ENCODE measurements at regions not wholly inside any gene's neighbourhood (a gene's known extent, or its start where the extent isn't known, plus 50 kb on each side); places are given as distances from the start of the nearest gene placed in this dataset.

DNA sequence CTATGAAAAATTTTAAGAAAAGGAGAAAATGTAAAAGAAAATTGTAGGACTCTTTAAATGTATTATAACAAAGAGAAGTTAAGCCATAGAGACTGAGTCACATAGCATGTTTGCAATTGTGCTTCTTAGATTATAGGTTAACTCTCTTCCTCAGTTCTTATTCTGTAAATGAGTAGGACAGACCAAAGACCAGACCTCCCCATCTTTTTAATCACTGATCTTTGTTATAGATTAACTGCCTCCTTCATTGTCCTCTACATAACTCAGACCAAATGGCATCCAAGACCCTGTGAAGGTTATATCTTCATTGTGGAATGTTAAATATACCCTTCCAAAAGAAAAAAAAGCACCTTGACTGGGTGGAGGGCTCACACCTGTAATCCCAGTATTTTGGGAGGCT is 316.9 kb upstream of the LRRTM4 start:
- TF ChIP-seq, protein P1, sequence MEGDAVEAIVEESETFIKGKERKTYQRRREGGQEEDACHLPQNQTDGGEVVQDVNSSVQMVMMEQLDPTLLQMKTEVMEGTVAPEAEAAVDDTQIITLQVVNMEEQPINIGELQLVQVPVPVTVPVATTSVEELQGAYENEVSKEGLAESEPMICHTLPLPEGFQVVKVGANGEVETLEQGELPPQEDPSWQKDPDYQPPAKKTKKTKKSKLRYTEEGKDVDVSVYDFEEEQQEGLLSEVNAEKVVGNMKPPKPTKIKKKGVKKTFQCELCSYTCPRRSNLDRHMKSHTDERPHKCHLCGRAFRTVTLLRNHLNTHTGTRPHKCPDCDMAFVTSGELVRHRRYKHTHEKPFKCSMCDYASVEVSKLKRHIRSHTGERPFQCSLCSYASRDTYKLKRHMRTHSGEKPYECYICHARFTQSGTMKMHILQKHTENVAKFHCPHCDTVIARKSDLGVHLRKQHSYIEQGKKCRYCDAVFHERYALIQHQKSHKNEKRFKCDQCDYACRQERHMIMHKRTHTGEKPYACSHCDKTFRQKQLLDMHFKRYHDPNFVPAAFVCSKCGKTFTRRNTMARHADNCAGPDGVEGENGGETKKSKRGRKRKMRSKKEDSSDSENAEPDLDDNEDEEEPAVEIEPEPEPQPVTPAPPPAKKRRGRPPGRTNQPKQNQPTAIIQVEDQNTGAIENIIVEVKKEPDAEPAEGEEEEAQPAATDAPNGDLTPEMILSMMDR (IDR thresholded peaks at IDR 0.05; ENCODE audit: insufficient read depth, low read length) = no peak
- TF ChIP-seq POLR2AphosphoS5 (IDR thresholded peaks at IDR 0.05; ENCODE audit: low read depth) (no peak), GABPA (IDR thresholded peaks at IDR 0.05; ENCODE audit: low read depth) (no peak)
- TF ChIP-seq, protein P2, sequence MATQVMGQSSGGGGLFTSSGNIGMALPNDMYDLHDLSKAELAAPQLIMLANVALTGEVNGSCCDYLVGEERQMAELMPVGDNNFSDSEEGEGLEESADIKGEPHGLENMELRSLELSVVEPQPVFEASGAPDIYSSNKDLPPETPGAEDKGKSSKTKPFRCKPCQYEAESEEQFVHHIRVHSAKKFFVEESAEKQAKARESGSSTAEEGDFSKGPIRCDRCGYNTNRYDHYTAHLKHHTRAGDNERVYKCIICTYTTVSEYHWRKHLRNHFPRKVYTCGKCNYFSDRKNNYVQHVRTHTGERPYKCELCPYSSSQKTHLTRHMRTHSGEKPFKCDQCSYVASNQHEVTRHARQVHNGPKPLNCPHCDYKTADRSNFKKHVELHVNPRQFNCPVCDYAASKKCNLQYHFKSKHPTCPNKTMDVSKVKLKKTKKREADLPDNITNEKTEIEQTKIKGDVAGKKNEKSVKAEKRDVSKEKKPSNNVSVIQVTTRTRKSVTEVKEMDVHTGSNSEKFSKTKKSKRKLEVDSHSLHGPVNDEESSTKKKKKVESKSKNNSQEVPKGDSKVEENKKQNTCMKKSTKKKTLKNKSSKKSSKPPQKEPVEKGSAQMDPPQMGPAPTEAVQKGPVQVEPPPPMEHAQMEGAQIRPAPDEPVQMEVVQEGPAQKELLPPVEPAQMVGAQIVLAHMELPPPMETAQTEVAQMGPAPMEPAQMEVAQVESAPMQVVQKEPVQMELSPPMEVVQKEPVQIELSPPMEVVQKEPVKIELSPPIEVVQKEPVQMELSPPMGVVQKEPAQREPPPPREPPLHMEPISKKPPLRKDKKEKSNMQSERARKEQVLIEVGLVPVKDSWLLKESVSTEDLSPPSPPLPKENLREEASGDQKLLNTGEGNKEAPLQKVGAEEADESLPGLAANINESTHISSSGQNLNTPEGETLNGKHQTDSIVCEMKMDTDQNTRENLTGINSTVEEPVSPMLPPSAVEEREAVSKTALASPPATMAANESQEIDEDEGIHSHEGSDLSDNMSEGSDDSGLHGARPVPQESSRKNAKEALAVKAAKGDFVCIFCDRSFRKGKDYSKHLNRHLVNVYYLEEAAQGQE (IDR thresholded peaks at IDR 0.05; ENCODE audit: insufficient replicate concordance, low read depth) = no peak
